ENCODE measurements at regions not wholly inside any gene's neighbourhood (a gene's known extent, or its start where the extent isn't known, plus 50 kb on each side); places are given as distances from the start of the nearest gene placed in this dataset.

DNA sequence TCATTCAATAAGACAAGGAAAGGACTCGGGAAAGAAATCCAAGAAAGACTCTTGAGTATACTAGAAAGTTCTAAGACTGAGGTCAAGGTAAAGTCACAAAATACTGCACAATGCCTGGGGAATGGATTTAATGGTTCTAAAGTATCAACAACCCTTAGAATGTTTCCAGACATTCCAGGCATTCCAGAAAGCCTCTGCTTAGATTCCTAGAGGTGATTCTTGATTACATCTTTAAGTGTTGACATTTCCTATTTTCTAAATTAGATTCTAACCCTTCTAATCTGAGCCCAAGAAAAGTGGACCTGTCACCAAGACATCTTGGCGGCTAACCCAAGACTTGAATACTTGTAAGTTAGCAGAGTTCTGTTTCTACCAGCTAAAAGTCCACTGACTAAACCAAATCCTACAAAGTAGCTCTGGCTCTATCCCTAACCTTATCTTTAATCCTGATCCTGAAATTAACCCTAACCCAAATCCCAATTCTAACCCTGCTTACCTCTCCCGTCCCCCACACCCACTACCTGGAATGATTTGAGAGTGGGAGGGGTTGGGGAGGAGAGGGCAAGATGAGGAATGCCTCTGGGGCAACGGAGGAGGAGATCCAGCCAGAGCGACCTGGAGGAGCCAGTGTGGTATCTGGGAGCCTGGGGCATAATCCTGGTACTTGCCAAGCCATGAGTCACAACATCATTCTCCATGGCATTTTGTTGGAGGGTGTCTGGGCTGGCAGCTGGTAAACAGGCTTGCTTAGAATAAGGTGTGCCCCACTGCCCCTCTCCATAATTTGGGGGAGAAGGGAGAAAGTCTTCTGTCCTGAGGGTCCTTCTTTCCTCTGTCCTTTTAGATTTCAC lies 93.4 kb upstream of the HOXC13 start:
- Mint-ChIP-seq H3K27me3 (peaks cover 16% of the 10 kb centered on the region), H3K4me3 (no peak overlapping the region), H3K9me3 (no peaks in the 10 kb centered on the region), H3K36me3 (ENCODE audit: low read depth) (no peaks in the 10 kb centered on the region), H3K4me1 (no peaks in the 10 kb centered on the region), H3K27ac (no peak overlapping the region)
- ATAC-seq (ENCODE audit: low read depth) = no peak
- POLR2A ChIA-PET = no interaction called here
- TF ChIP-seq, protein P1, sequence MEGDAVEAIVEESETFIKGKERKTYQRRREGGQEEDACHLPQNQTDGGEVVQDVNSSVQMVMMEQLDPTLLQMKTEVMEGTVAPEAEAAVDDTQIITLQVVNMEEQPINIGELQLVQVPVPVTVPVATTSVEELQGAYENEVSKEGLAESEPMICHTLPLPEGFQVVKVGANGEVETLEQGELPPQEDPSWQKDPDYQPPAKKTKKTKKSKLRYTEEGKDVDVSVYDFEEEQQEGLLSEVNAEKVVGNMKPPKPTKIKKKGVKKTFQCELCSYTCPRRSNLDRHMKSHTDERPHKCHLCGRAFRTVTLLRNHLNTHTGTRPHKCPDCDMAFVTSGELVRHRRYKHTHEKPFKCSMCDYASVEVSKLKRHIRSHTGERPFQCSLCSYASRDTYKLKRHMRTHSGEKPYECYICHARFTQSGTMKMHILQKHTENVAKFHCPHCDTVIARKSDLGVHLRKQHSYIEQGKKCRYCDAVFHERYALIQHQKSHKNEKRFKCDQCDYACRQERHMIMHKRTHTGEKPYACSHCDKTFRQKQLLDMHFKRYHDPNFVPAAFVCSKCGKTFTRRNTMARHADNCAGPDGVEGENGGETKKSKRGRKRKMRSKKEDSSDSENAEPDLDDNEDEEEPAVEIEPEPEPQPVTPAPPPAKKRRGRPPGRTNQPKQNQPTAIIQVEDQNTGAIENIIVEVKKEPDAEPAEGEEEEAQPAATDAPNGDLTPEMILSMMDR (IDR thresholded peaks at IDR 0.05) = no peak
- CTCF ChIA-PET = no interaction called here
- intact Hi-C loops (cut with micrococcal nuclease) = no loop called here
- DNase-seq = no peak

DNA sequence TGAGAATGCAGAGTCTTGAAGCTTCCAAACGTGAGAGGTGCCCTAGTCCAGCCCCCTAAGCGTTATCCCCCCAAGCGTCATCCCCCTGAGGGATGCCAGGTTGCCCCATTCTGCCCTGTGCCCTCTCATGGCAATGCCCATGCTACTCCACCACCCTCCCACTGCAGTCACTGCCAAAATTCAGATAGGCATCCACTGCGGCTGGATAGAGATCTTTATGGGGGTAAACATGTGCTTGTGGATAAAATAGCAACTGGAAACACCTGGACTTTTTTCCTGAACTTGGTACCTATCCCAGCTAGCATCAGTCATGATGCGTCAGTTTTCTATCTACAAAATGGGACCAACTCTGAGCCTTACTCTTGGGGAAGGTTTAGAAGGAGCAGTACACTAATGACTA lies 92.7 kb upstream of the HOXC13 start:
- peaks cover 13% of the 10 kb centered on the region for H3K27me3 Mint-ChIP-seq
- CTCF ChIA-PET = no interaction called here

DNA sequence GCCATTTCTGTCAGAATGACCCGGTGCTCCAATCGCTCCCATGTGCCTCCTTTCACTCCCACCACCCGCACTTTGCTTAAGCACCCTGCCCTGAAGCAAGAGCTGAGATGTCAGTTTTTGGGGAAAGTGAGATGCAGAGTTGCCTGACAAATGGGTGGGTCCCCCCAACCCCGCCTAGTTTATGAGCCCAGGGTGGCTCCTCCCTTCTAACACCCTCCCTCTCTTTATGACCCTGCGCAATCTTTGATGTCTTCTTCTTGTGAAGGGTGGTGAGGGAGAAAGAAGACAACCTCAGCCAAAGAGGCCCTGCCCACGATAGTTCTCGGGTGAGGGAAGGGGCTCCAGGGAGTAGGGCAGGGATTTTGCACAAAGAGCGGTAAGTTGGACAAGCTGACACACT lies 89.5 kb upstream of the HOXC13 start:
- no peak overlapping the region for H3K4me3 Mint-ChIP-seq
- H3K27me3 Mint-ChIP-seq = peaks cover 8% of the 10 kb centered on the region
- H3K36me3 Mint-ChIP-seq (ENCODE audit: low read depth) = no peaks in the 10 kb centered on the region
- no peaks in the 10 kb centered on the region for H3K9me3 Mint-ChIP-seq
- intact Hi-C loops (cut with micrococcal nuclease) = no loop called here
- ATAC-seq (ENCODE audit: low read depth) (no peak), DNase-seq (no peak)
- POLR2A ChIA-PET = no interaction called here
- TF ChIP-seq, protein P1 (IDR thresholded peaks at IDR 0.05) = no peak
- H3K4me1 Mint-ChIP-seq = no peaks in the 10 kb centered on the region
- CTCF ChIA-PET = no interaction called here
- H3K27ac Mint-ChIP-seq = no peak overlapping the region

More for the DNA sequence above, 92.7 kb upstream of the HOXC13 start:
- no peak for ATAC-seq (ENCODE audit: low read depth)
- DNase-seq = no peak
- H3K9me3 Mint-ChIP-seq = no peaks in the 10 kb centered on the region
- TF ChIP-seq, protein P1 (IDR thresholded peaks at IDR 0.05) = no peak
- intact Hi-C loops (cut with micrococcal nuclease) = no loop called here
- H3K36me3 Mint-ChIP-seq (ENCODE audit: low read depth) = no peaks in the 10 kb centered on the region
- no peaks in the 10 kb centered on the region for H3K4me1 Mint-ChIP-seq
- H3K4me3 Mint-ChIP-seq = no peak overlapping the region
- POLR2A ChIA-PET = no interaction called here
- no peak overlapping the region for H3K27ac Mint-ChIP-seq

DNA sequence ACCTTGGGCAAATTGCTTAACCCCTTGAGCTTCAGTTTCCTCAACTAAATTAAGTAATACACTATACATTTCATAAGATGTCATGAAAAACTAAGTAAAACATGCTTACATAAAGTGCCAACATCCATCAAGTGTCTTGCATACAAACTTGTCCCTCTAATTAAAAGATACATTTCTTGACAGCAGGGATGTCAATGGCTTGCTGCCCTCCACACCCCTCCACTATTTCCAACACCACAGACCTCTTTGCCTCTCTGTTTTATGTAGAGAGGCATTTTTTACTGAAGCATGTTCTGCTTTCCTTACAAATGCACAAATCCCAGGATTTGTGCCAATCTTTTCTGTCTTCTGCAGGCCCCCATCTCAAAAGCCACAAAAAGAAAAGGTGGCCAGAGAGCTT lies 89.0 kb upstream of the HOXC13 start:
- DNase-seq (no peak), ATAC-seq (ENCODE audit: low read depth) (no peak)
- Mint-ChIP-seq H3K9me3 (no peaks in the 10 kb centered on the region), H3K4me1 (no peaks in the 10 kb centered on the region), H3K4me3 (no peak overlapping the region), H3K36me3 (ENCODE audit: low read depth) (no peaks in the 10 kb centered on the region), H3K27ac (no peak overlapping the region), H3K27me3 (peaks cover 6% of the 10 kb centered on the region)
- intact Hi-C loops (cut with micrococcal nuclease) = no loop called here
- ChIA-PET CTCF (no interaction called here), POLR2A (no interaction called here)
- TF ChIP-seq, protein P1 (IDR thresholded peaks at IDR 0.05) = no peak

DNA sequence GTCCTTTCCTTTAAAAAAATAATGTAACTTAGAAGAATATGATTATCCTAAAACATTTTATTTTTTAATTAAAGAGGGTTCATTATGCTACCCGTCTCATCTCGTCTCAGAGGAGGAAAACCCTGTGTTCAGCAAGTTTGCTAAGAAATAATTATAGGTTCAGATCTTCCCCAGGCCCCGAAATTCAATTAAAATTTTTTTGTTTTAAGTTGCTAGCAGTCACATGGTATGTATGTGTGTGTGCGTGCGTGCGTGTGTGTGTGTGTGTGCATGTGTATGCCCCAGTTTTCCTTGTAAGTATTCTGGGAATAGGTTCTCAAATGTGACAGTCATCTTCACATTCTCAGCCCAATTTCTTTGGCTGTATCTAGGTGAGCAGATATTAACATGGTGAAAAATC lies 86.6 kb upstream of the HOXC13 start:
- ATAC-seq (ENCODE audit: low read depth) (no peak), DNase-seq (no peak)
- H3K27me3 Mint-ChIP-seq = peaks cover 2% of the 10 kb centered on the region
- no peak overlapping the region for H3K4me3 Mint-ChIP-seq
- no peaks in the 10 kb centered on the region for H3K4me1 Mint-ChIP-seq
- H3K9me3 Mint-ChIP-seq = no peaks in the 10 kb centered on the region
- no peaks in the 10 kb centered on the region for H3K36me3 Mint-ChIP-seq (ENCODE audit: low read depth)
- intact Hi-C loops (cut with micrococcal nuclease) = no loop called here
- H3K27ac Mint-ChIP-seq = no peak overlapping the region
- ChIA-PET CTCF (no interaction called here), POLR2A (no interaction called here)
- TF ChIP-seq, protein P1 (IDR thresholded peaks at IDR 0.05) = no peak

Data from activated B cell treated with CpG ODN at 0.5 μM for 24 hours (primary cell).